Keratinocyte (primary cell): ENCODE measurements at regions not wholly inside any gene's neighbourhood (a gene's known extent, or its start where the extent isn't known, plus 50 kb on each side); places are given as distances from the start of the nearest gene placed in this dataset.

Source experiments
- DNase-seq: peaks from one replicate; pipeline ENCODE4 v3.0.0-alpha.2; 2011; ENCODE audit warnings: low read depth, missing footprints, low spot score
- FAIRE-seq: peaks from 2 replicates; lab custom pipeline; 2011; peaks lifted over from hg19 to GRCh38; lab: Jason Lieb, UNC
- H2AFZ ChIP-seq: 2 replicates; pipeline ENCODE4 v1.6.0; 2012; ENCODE audit warnings: low read length, control low read depth, inconsistent platforms; ENCODE audit not compliant: control insufficient read depth
- H3K27ac ChIP-seq: 2 replicates; pipeline ENCODE4 v1.5.1; 2011; ENCODE audit warnings: low read length; ENCODE audit not compliant: control insufficient read depth, insufficient read depth
- H3K27me3 ChIP-seq: 3 replicates; pipeline ENCODE4 v1.6.0; 2011; ENCODE audit warnings: low read length; ENCODE audit not compliant: control insufficient read depth, insufficient read depth; ENCODE audit errors: extremely low read depth
- H3K36me3 ChIP-seq, 2 experiments: 2 replicates in 1 of 2; 3 replicates in 1 of 2; pipeline ENCODE4 v1.5.1; 2011; ENCODE audit warnings: low read length in 2 of 2, mild to moderate bottlenecking in 1 of 2; ENCODE audit not compliant: control insufficient read depth in 2 of 2, insufficient read depth in 2 of 2; ENCODE audit errors: extremely low read depth in 1 of 2
- H3K4me1 ChIP-seq: 3 replicates; pipeline ENCODE4 v1.5.1; 2011; ENCODE audit warnings: low read length; ENCODE audit not compliant: control insufficient read depth, insufficient read depth; ENCODE audit errors: extremely low read depth
- H3K4me2 ChIP-seq: 3 replicates; pipeline ENCODE4 v1.6.0; 2011; ENCODE audit warnings: low read depth, low read length; ENCODE audit not compliant: control insufficient read depth, insufficient read depth; ENCODE audit errors: extremely low read depth
- H3K4me3 ChIP-seq, 3 experiments: fragments of 200-600 bp in 1 of 3; sonication (generic) in 1 of 3; 2 replicates in 2 of 3; 3 replicates in 1 of 3; pipeline ENCODE4 v1.5.1; 2011 to 2016; ENCODE audit warnings: low read length in 3 of 3, mild to moderate bottlenecking in 3 of 3, control low read depth in 2 of 3, inconsistent platforms in 1 of 3, low read depth in 1 of 3, mixed read lengths in 1 of 3, mixed run types in 1 of 3, moderate library complexity in 1 of 3; ENCODE audit not compliant: control insufficient read depth in 2 of 3, insufficient read depth in 2 of 3; ENCODE audit errors: extremely low read depth in 1 of 3
- H3K79me2 ChIP-seq: 2 replicates; pipeline ENCODE4 v1.6.0; 2012; ENCODE audit warnings: low read length; ENCODE audit not compliant: control insufficient read depth, insufficient read depth
- H3K9ac ChIP-seq: 3 replicates; pipeline ENCODE4 v1.6.0; 2011; ENCODE audit warnings: low read length; ENCODE audit not compliant: control insufficient read depth, insufficient read depth; ENCODE audit errors: extremely low read depth
- H3K9me1 ChIP-seq: 3 replicates; pipeline ENCODE4 v1.6.0; 2011; ENCODE audit warnings: low read length; ENCODE audit not compliant: control insufficient read depth, insufficient read depth; ENCODE audit errors: extremely low read depth
- H3K9me3 ChIP-seq: 2 replicates; pipeline ENCODE4 v1.5.1; 2012; ENCODE audit warnings: low read depth, low read length; ENCODE audit not compliant: control insufficient read depth
- H4K20me1 ChIP-seq: 3 replicates; pipeline ENCODE4 v1.6.0; 2011; ENCODE audit warnings: low read length; ENCODE audit not compliant: control insufficient read depth, insufficient read depth; ENCODE audit errors: extremely low read depth
- CTCF ChIP-seq, 3 experiments: IDR thresholded peaks in 1 of 3; conservative IDR thresholded peaks in 1 of 3; optimal IDR thresholded peaks in 1 of 3; 2 replicates in 2 of 3; 3 replicates in 1 of 3; pipeline versions ENCODE3 to v1.5.1; 2011; ENCODE audit warnings: low read length in 3 of 3, mild to moderate bottlenecking in 3 of 3, moderate library complexity in 2 of 3, control low read depth in 1 of 3, inconsistent platforms in 1 of 3; ENCODE audit not compliant: insufficient read depth in 2 of 3; ENCODE audit errors: extremely low read depth in 1 of 3
- EZH2 ChIP-seq: IDR thresholded peaks from one replicate; pipeline ENCODE4 v1.6.1; 2012; ENCODE audit warnings: inconsistent platforms, mild to moderate bottlenecking, low read length, moderate library complexity
- dilution Hi-C: fragments of 300-500 bp; cut with MboI; formaldehyde crosslinking; loops from one replicate; pipeline ENCODE4 v1.7.0; 2020; ENCODE audit warnings: low sequenced_read_pairs; ENCODE audit not compliant: extremely low pct_ligation_motif_present

DNA sequence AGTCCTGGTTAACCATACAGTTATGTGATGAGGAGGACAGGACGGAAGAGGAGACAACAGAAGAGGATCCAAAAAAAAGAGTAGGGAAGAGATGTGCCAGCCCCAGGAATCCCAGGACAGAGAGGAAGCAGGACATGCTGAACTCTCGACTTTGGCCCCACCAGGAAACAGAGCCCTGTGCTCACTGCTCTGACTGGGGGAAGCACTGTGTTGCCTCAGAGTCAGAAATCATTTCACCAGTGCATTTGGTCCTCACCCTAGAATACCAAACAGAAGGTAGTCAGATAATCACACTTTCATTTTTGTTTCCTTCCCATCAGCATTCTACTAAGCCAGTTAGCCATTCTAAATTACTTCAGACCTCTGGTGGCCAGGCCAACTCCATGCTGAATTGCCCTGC, 421.0 kb upstream of the CDH5 start:
- Histone ChIP-seq H3K4me2 (no peak overlapping the region), H3K9me1 (no peaks in the 10 kb centered on the region), H3K4me1 (no peaks in the 10 kb centered on the region), H2AFZ (no peak overlapping the region), H3K79me2 (no peaks in the 10 kb centered on the region), H3K9me3 (no peaks in the 10 kb centered on the region), H3K27me3 (no peaks in the 10 kb centered on the region), H3K27ac (no peak overlapping the region), H4K20me1 (no peaks in the 10 kb centered on the region), H3K9ac (no peak overlapping the region), H3K4me3 (no peak overlapping the region), H3K36me3 (no peaks in the 10 kb centered on the region)
- TF ChIP-seq EZH2 (no peak), CTCF (optimal IDR thresholded peaks at IDR 0.05 in 1 of 3, IDR thresholded peaks at IDR 0.05 in 1 of 3, conservative IDR thresholded peaks at IDR 0.05 in 1 of 3; ENCODE audit: extremely low read depth in 1 of 3, insufficient read depth in 2 of 3, low read length in 3 of 3) (no peak)
- dilution Hi-C loops: no loop called here
- FAIRE-seq (no peak), DNase-seq (no peak)

DNA sequence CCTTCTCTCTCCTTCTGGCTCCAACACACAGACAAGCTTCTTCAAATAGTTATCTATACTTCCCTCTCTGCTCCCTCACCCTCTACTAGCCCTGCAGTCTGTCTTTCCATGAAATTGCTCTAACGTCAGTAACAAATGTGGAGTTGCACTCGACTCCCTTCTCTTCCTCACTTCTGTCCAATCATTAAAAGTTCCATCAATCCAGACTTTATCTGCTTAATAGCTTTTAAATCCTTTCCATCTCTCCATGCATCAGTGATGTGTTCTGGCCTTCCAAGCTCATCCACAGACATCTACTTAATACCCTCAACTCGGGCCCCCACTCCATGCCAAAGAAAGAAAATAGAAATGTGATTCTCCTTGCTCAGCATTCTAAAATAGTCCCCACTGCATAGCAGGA, 422.1 kb upstream of the CDH5 start:
- TF ChIP-seq EZH2 (no peak), CTCF (optimal IDR thresholded peaks at IDR 0.05 in 1 of 3, IDR thresholded peaks at IDR 0.05 in 1 of 3, conservative IDR thresholded peaks at IDR 0.05 in 1 of 3; ENCODE audit: extremely low read depth in 1 of 3, insufficient read depth in 2 of 3, low read length in 3 of 3) (no peak)
- Histone ChIP-seq H3K79me2 (no peaks in the 10 kb centered on the region), H3K4me1 (no peaks in the 10 kb centered on the region), H2AFZ (no peak overlapping the region), H3K36me3 (no peaks in the 10 kb centered on the region), H4K20me1 (no peaks in the 10 kb centered on the region), H3K27ac (no peak overlapping the region), H3K9me3 (no peaks in the 10 kb centered on the region), H3K9ac (no peak overlapping the region), H3K4me3 (no peak overlapping the region), H3K9me1 (no peaks in the 10 kb centered on the region), H3K27me3 (no peaks in the 10 kb centered on the region), H3K4me2 (no peak overlapping the region)
- DNase-seq: no peak
- FAIRE-seq: no peak
- dilution Hi-C loops: no loop called here
